GM18502 (cell line): ENCODE measurements at regions not wholly inside any gene's neighbourhood (a gene's known extent, or its start where the extent isn't known, plus 50 kb on each side); places are given as distances from the start of the nearest gene placed in this dataset.

Experiments used
- ATAC-seq: cut with Tn5 transposase; IDR thresholded peaks from one replicate; pipeline ENCODE4 v1.9.1; 2021; ENCODE audit warnings: mild to moderate bottlenecking; ENCODE audit not compliant: unreplicated experiment, poor library complexity

DNA sequence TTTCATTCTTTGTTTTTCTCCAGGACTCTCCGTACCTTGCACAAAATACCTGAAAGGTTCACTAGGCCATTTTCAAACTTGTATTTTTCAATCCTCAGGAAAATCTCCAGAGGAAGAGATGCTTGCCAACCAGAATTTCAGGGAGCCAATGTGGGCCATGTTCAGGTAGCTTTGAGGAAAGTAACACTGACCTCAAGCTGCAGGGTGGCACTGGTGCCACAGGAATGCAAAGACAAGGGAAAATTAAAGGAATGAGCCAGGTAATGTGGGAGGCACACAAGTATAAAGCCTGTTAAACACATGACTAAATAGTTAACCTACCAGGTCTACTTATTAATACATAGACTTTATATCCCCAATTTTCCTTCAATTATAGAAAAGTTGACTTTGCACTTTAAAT lies 51.9 kb upstream of the GAP43 start:
- ATAC-seq: no peak
